GM12878 (cell line): ENCODE measurements at regions not wholly inside any gene's neighbourhood (a gene's known extent, or its start where the extent isn't known, plus 50 kb on each side); places are given as distances from the start of the nearest gene placed in this dataset.

Source experiments
- ATAC-seq: fragments of 200-7000 bp; cut with Tn5 transposase; 3 replicates; pipeline ENCODE4 v1.9.1; 2020; ENCODE audit warnings: mild to moderate bottlenecking, moderate library complexity
- BruUV-seq: library from RNA; stranded (reverse); fragments of 400-500 nt; replicated peaks from 2 replicates; lab custom pipeline; 2021; lab: Mats Ljungman, UMichigan
- CTCF ChIA-PET: fragments of 300-600 bp; sonication (Branson Sonifier 250); formaldehyde crosslinking; extraction: SDS; loops from one replicate; lab custom pipeline; 2021; ENCODE audit warnings: inconsistent platforms; lab: Yijun Ruan, JAX
- POLR2A ChIA-PET: fragments of 350-600 bp; formaldehyde crosslinking; extraction: SDS; loops from one replicate; lab custom pipeline; 2021; ENCODE audit warnings: inconsistent platforms; lab: Charles Lee
- RAD21 ChIA-PET: fragments of 300-600 bp; sonication (Branson Sonifier 250); formaldehyde crosslinking; loops from one replicate; lab custom pipeline; 2023; ENCODE audit warnings: antibody characterized with exemption; ENCODE audit not compliant: unreplicated experiment; lab: Charles Lee
- SMC1A ChIA-PET: fragments of 300-600 bp; sonication (Branson Sonifier 250); formaldehyde crosslinking; loops from one replicate; lab custom pipeline; 2023; ENCODE audit not compliant: unreplicated experiment, uncharacterized antibody; lab: Charles Lee
- DNase-seq: peaks from one replicate; pipeline ENCODE4 v3.0.0-alpha.2; 2011; ENCODE audit warnings: low read depth, low spot score
- FAIRE-seq: peaks from 3 replicates; lab custom pipeline; 2011; peaks lifted over from hg19 to GRCh38; lab: Jason Lieb, UNC
- H2AFZ ChIP-seq: 2 replicates; pipeline ENCODE4 v1.6.0; 2011; ENCODE audit warnings: low read depth, low read length, control low read depth; ENCODE audit not compliant: control insufficient read depth
- H3K27ac ChIP-seq: 2 replicates; pipeline ENCODE4 v1.5.1; 2011; ENCODE audit warnings: control low read depth; ENCODE audit not compliant: control insufficient read depth, insufficient read depth
- H3K27me3 ChIP-seq, 2 experiments: replicated peaks in 1 of 2; 2 replicates each; pipeline versions ENCODE4 v1.6.0 to v1.6.1; 2011; ENCODE audit warnings: low read length in 1 of 2; ENCODE audit not compliant: control insufficient read depth in 2 of 2, insufficient read depth in 2 of 2
- H3K36me3 ChIP-seq, 2 experiments: 2 replicates each; pipeline ENCODE4 v1.5.1; 2011; ENCODE audit warnings: low read length in 1 of 2; ENCODE audit not compliant: control insufficient read depth in 2 of 2, insufficient read depth in 2 of 2
- H3K4me1 ChIP-seq: 2 replicates; pipeline ENCODE4 v1.6.1; 2011; ENCODE audit warnings: mild to moderate bottlenecking, low read length, moderate library complexity, mixed read lengths; ENCODE audit not compliant: control insufficient read depth, insufficient read depth
- H3K4me2 ChIP-seq: 2 replicates; pipeline ENCODE4 v1.6.0; 2011; ENCODE audit warnings: control low read depth; ENCODE audit not compliant: control insufficient read depth, insufficient read depth
- H3K4me3 ChIP-seq: fragments of 200-600 bp; sonication (generic); 2 replicates; pipeline ENCODE4 v1.5.1; 2016
- H3K79me2 ChIP-seq: 2 replicates; pipeline ENCODE4 v1.6.0; 2011; ENCODE audit warnings: low read length; ENCODE audit not compliant: control insufficient read depth, insufficient read depth
- H3K9ac ChIP-seq: 2 replicates; pipeline ENCODE4 v1.8.0; 2011; ENCODE audit warnings: low read length, control low read depth, mixed read lengths; ENCODE audit not compliant: control insufficient read depth, insufficient read depth
- H3K9me3 ChIP-seq: replicated peaks from 3 replicates; pipeline ENCODE4 v1.5.1; 2011; ENCODE audit warnings: mild to moderate bottlenecking, low read length; ENCODE audit not compliant: control insufficient read depth, insufficient read depth
- H4K20me1 ChIP-seq: 2 replicates; pipeline ENCODE4 v1.6.0; 2011; ENCODE audit not compliant: control insufficient read depth, insufficient read depth
- ATF3 ChIP-seq: IDR thresholded peaks from 2 replicates; pipeline ENCODE4 v1.6.1; 2011; ENCODE audit warnings: low read depth, mild to moderate bottlenecking, low read length, moderate library complexity, borderline replicate concordance; ENCODE audit errors: extremely low read depth
- BACH1 ChIP-seq: fragments of 450-650 bp; IDR thresholded peaks from 2 replicates; pipeline ENCODE4 v1.6.1; 2017; ENCODE audit warnings: mild to moderate bottlenecking, borderline replicate concordance
- BCL11A ChIP-seq: IDR thresholded peaks from 2 replicates; pipeline ENCODE4 v1.6.1; 2011; ENCODE audit warnings: low read depth, low read length
- E2F8 ChIP-seq: fragments of 450-650 bp; IDR thresholded peaks from 2 replicates; pipeline ENCODE4 v1.6.1; 2018; ENCODE audit warnings: mild to moderate bottlenecking, low read depth, moderate library complexity; ENCODE audit not compliant: partially characterized antibody
- IKZF2 ChIP-seq, 2 experiments: fragments of 450-650 bp; IDR thresholded peaks; 2 replicates each; pipeline ENCODE4 v1.6.1; 2017; ENCODE audit warnings: mild to moderate bottlenecking in 2 of 2, moderate library complexity in 2 of 2
- PAX8 ChIP-seq: fragments of 450-650 bp; IDR thresholded peaks from 2 replicates; pipeline ENCODE4 v1.6.1; 2017; ENCODE audit warnings: mild to moderate bottlenecking, moderate library complexity
- PKNOX1 ChIP-seq: fragments of 450-650 bp; IDR thresholded peaks from 2 replicates; pipeline ENCODE4 v1.6.1; 2016; ENCODE audit warnings: mild to moderate bottlenecking
- SIN3A ChIP-seq: IDR thresholded peaks from 2 replicates; pipeline ENCODE4 v1.6.1; 2012; ENCODE audit warnings: low read depth, low read length, improper control_type of control experiment
- ZNF622 ChIP-seq: fragments of 450-650 bp; IDR thresholded peaks from 2 replicates; pipeline ENCODE4 v1.6.1; 2017; ENCODE audit warnings: mild to moderate bottlenecking, inconsistent platforms
- WGBS: methylation state at CpG from one replicate; pipeline ENCODE4 v1.1.6; 2016; ENCODE audit warnings: low lambda C conversion rate; ENCODE audit not compliant: insufficient replicate concordance, insufficient coverage; ENCODE audit errors: missing lambda C conversion rate; 5-methylcytosine and 5-hydroxymethylcytosine counted together
- in situ Hi-C: fragments of 300-500 bp; cut with MboI; formaldehyde crosslinking; loops from 9 replicates; pipeline ENCODE4 v1.14.3; 2018; ENCODE audit warnings: mixed read lengths
- intact Hi-C: fragments of 100-400 bp; cut with micrococcal nuclease; formaldehyde crosslinking; loops from one replicate; pipeline ENCODE4 v1.14.2; 2022; ENCODE audit not compliant: unreplicated experiment
- TF ChIP-seq, protein P1 (sequence below): IDR thresholded peaks from 2 replicates; pipeline ENCODE4 v1.6.1; 2012; ENCODE audit warnings: mild to moderate bottlenecking, low read depth, low read length

- no peak for TF ChIP-seq BCL11A
- TF ChIP-seq, protein P1, sequence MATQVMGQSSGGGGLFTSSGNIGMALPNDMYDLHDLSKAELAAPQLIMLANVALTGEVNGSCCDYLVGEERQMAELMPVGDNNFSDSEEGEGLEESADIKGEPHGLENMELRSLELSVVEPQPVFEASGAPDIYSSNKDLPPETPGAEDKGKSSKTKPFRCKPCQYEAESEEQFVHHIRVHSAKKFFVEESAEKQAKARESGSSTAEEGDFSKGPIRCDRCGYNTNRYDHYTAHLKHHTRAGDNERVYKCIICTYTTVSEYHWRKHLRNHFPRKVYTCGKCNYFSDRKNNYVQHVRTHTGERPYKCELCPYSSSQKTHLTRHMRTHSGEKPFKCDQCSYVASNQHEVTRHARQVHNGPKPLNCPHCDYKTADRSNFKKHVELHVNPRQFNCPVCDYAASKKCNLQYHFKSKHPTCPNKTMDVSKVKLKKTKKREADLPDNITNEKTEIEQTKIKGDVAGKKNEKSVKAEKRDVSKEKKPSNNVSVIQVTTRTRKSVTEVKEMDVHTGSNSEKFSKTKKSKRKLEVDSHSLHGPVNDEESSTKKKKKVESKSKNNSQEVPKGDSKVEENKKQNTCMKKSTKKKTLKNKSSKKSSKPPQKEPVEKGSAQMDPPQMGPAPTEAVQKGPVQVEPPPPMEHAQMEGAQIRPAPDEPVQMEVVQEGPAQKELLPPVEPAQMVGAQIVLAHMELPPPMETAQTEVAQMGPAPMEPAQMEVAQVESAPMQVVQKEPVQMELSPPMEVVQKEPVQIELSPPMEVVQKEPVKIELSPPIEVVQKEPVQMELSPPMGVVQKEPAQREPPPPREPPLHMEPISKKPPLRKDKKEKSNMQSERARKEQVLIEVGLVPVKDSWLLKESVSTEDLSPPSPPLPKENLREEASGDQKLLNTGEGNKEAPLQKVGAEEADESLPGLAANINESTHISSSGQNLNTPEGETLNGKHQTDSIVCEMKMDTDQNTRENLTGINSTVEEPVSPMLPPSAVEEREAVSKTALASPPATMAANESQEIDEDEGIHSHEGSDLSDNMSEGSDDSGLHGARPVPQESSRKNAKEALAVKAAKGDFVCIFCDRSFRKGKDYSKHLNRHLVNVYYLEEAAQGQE, result no peak
- no peak for TF ChIP-seq ATF3
- no peak for TF ChIP-seq SIN3A
- no peak for TF ChIP-seq E2F8
- no peak for TF ChIP-seq BACH1
- TF ChIP-seq PKNOX1, result no peak
- TF ChIP-seq PAX8, result no peak
- no peak for TF ChIP-seq IKZF2 (IDR thresholded peaks at IDR 0.05)
- no peak for TF ChIP-seq ZNF622
- TF ChIP-seq, all 136 proteins: peak for 0
- H3K4me2 ChIP-seq, result no peak overlapping the region
- CTCF ChIA-PET, result no interaction called here
- no peak overlapping the region for H3K27ac ChIP-seq
- no peak overlapping the region for H3K4me3 ChIP-seq
- intact Hi-C loops, result no loop called here
- POLR2A ChIA-PET, result no interaction called here
- no peaks in the 10 kb centered on the region for H3K9me3 ChIP-seq
- H3K79me2 ChIP-seq, result no peaks in the 10 kb centered on the region
- no peaks in the 10 kb centered on the region for H3K4me1 ChIP-seq
- 61% methylated on average over 3 of the region's 3 CpGs for WGBS
- no peaks in the 10 kb centered on the region for H4K20me1 ChIP-seq
- in situ Hi-C loops, result no loop called here
- RAD21 ChIA-PET, result no interaction called here
- FAIRE-seq (no peak), ATAC-seq (no peak), DNase-seq (no peak)
- H3K36me3 ChIP-seq, result no peaks in the 10 kb centered on the region
- no TSS peak for BruUV-seq
- H3K27me3 ChIP-seq, result no peaks in the 10 kb centered on the region
- SMC1A ChIA-PET, result interaction anchor here (1.1 kb wide), 1 partner anchor 10 kb away, joined by 3 read pairs; no protein-coding TSS in a partner anchor
- no peak overlapping the region for H2AFZ ChIP-seq
- H3K9ac ChIP-seq, result no peak overlapping the region
Observed at GRCh38 chr3:164683489-164683888, 394.8 kb downstream of the SI start.
